ENCODE measurements at regions not wholly inside any gene's neighbourhood (a gene's known extent, or its start where the extent isn't known, plus 50 kb on each side); places are given as distances from the start of the nearest gene placed in this dataset.

DNA sequence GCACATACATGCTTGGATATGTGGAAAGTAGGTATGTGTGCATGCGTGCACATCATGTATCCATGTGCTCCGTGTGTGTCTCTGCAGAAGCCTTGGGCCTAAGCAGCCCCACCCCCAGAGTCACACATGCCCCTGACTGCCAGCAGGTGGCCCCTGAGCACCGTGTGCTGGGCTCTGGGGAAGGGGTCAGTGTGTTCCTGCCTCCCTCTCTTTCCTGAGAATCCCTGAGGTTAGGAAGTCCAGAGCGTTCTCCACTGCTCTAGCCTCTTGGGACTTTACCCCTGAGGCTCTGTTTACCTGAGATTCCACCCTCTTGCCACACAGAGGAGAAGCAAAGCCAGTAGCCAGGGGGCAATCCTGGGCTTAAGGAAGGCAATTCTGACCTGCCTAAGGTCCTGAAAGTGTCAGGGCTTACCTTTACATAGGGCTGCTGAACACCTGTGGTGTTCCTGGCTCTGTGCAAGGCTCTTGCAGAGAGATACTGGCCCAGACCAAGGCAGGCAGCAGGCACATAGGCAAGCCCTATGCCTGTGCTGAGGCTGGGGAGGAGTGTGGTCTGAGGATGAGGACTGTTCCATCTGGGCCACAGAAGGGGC is 207.3 kb downstream of the TMEM38B start:
- no peak overlapping the region for H3K4me3 ChIP-seq (ENCODE audit: low read depth, low read length)
- POLR2A ChIA-PET: no interaction called here
- no peak for DNase-seq (ENCODE audit: low read depth, low spot score)
- CTCF ChIA-PET: no interaction called here
- TF ChIP-seq, protein P1, sequence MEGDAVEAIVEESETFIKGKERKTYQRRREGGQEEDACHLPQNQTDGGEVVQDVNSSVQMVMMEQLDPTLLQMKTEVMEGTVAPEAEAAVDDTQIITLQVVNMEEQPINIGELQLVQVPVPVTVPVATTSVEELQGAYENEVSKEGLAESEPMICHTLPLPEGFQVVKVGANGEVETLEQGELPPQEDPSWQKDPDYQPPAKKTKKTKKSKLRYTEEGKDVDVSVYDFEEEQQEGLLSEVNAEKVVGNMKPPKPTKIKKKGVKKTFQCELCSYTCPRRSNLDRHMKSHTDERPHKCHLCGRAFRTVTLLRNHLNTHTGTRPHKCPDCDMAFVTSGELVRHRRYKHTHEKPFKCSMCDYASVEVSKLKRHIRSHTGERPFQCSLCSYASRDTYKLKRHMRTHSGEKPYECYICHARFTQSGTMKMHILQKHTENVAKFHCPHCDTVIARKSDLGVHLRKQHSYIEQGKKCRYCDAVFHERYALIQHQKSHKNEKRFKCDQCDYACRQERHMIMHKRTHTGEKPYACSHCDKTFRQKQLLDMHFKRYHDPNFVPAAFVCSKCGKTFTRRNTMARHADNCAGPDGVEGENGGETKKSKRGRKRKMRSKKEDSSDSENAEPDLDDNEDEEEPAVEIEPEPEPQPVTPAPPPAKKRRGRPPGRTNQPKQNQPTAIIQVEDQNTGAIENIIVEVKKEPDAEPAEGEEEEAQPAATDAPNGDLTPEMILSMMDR (IDR thresholded peaks at IDR 0.05; ENCODE audit: insufficient read depth, low read length, missing control alignments): peak; percentile 59

DNA sequence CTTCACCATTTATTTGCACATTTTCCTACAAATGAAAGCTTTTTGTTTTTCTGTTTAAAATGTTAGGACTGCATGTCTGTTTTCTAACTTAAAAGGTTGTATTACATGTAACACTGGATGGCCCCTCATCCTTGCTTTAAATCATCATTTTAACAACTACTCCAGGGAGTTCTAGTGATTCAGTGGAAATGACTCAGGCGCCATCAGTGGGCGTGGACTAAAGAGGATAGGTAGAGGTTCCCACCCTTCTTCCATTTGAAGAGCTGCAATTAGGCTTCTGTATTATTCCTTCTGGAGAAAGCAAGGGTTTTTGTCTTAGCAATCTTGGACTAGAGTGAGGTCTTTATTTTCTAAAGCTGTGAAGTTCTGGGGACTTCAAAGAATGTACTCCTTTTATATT is 213.7 kb downstream of the TMEM38B start:
- POLR2A ChIA-PET: no interaction called here
- CTCF ChIA-PET: no interaction called here

DNA sequence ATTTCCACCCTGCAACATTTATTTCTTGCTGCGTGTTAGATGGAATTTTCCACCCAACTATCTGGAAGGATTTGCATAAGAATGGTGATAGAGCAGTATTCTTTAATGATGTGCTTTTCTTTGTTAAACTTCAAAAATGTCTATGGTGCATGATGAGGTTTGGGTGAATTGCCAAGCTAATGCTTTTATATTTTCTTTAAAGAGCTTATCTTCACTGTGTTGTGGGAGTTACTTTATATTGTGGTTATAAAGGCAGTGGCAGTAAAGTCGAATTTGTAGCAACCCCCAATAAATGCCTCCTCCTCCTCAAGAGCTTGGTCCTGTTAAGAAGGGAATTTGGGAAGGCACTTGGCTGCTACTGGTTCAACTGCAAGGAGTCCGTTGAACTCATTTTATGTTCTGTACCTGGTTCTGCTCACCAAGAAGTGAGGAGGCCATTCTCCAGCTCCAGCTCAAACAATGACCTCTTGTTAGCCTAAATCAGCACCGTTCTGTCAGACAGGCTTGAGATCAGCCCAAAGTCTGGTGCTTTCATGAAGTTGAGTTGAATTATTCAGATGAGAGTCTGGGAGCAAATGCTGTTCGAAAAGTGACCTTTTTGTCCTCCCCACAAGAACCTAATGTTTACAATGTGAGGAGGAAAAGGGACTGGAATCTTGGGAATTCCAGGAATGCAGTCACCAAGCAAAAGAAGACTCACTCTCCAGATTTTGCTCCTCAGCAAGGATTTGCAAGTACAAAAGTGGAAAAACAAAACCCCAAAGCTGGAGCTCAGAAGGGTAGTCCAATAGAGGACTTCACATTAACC is 217.0 kb downstream of the TMEM38B start:
- CTCF ChIA-PET: interaction anchor here (1.8 kb wide), 1 partner anchor 29 kb away, joined by 5 read pairs; no protein-coding TSS in a partner anchor
- no peak for DNase-seq (ENCODE audit: low read depth, low spot score)
- TF ChIP-seq, protein P1 (IDR thresholded peaks at IDR 0.05; ENCODE audit: insufficient read depth, low read length, missing control alignments): no peak
- no peak overlapping the region for H3K4me3 ChIP-seq (ENCODE audit: low read depth, low read length)
- POLR2A ChIA-PET: no interaction called here

More for the DNA sequence above, 213.7 kb downstream of the TMEM38B start:
- TF ChIP-seq, protein P1 (IDR thresholded peaks at IDR 0.05; ENCODE audit: insufficient read depth, low read length, missing control alignments): no peak
- H3K4me3 ChIP-seq (ENCODE audit: low read depth, low read length): no peak overlapping the region
- DNase-seq (ENCODE audit: low read depth, low spot score): no peak

DNA sequence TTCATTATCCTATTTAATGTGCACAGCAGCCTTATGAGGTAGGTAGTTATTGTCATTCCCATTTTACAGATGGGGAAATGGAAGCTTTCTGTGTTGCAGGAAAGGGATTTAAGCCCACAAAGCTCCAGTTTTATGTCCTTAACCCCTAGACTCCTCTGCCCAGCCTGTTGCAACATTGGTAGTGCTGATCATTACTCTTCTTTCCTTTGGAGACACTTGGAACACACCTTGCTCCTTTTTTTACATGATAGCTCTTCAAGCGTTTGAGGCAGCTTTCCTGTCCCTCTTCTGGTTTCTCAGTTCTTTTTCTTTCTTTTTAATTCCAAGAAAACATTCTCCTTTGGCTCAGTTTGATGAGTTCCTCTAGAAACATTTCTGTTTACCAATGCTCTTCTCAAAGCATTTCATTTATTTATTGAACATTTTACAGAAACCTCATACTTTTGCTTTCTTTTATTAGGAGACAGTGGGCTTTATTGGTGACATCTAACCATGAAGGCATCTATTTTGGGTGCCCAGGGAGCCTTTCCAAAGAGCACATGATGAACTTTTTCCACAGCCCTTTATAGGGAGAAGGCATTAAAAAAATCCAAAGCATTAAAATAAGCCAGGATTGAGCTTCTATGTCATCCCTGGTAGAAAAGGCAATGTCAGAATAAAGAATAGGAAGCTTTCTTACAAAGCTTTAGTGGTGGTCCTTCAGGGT is 218.0 kb downstream of the TMEM38B start:
- POLR2A ChIA-PET: no interaction called here
- H3K4me3 ChIP-seq (ENCODE audit: low read depth, low read length): no peak overlapping the region
- TF ChIP-seq, protein P1 (IDR thresholded peaks at IDR 0.05; ENCODE audit: insufficient read depth, low read length, missing control alignments): no peak
- CTCF ChIA-PET: interaction anchor here (1.3 to 1.8 kb wide), 2 partner anchors 30 to 31 kb away, joined by 4 to 5 read pairs; no protein-coding TSS in a partner anchor
- DNase-seq (ENCODE audit: low read depth, low spot score): no peak

DNA sequence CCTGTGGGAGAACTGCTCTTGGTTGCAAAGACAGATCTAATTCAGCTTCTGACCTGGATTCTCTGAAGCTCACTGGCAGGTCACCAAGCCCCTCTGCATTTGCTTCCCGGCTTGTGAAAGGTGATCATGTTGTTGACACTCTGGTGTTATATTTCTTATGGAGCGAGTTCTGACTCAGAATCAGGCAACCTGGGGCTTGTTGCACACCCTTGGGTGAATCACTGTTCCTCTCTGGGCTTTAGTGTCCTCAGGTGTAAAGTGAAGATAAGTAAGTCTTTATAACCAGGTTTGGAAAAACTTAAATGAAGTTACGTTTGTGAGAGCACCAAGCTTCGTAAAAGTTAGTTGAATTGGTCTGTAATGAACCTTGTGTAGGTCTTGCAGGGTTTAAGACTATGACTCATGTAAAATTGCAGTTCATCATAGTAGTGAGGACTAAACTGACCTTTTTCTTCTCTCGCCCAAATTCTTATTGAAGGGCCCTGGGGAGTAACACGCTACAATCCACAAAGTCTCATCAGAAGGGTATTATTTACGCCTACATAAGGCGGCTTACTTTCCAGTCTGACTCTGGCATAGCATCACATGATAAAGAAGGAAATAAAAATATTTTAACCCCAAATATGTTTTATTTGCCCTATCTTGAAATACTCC is 218.6 kb downstream of the TMEM38B start:
- POLR2A ChIA-PET: no interaction called here
- CTCF ChIA-PET: interaction anchor here (1.3 kb wide), 1 partner anchor 31 kb away, joined by 4 read pairs; no protein-coding TSS in a partner anchor
- no peak overlapping the region for H3K4me3 ChIP-seq (ENCODE audit: low read depth, low read length)
- no peak for DNase-seq (ENCODE audit: low read depth, low spot score)
- TF ChIP-seq, protein P1 (IDR thresholded peaks at IDR 0.05; ENCODE audit: insufficient read depth, low read length, missing control alignments): no peak
